ELR (cell line): ENCODE measurements at regions not wholly inside any gene's neighbourhood (a gene's known extent, or its start where the extent isn't known, plus 50 kb on each side); places are given as distances from the start of the nearest gene placed in this dataset.
"Not testable (repeated sequence)": the region's sequence is repeated elsewhere in the genome, so short reads cannot be mapped to it uniquely, and the experiment has no call there.

Experiments used
- DNase-seq: peaks from one replicate; pipeline ENCODE4 v3.0.0-alpha.2; 2015; ENCODE audit warnings: low read depth

DNA sequence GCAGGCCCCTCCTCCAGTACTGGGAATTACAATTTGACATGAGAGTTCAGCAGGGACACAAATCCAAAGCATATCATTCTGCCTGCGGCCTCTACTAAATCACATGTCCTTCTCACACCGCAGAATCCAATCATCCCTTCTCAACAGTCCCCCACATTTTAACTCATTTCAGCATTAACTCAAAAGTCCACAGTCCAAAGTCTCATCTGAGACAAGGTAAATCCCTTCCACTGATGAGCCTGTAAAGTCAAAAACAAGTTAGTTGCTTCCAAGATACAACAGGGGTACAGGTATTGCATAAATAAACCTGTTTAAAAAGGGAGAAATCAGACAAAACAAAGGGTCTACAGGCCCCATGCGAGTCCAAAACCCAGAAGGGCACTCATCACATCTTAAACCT, 64.0 kb downstream of the EBNA1BP2 start:
- no peak for DNase-seq

DNA sequence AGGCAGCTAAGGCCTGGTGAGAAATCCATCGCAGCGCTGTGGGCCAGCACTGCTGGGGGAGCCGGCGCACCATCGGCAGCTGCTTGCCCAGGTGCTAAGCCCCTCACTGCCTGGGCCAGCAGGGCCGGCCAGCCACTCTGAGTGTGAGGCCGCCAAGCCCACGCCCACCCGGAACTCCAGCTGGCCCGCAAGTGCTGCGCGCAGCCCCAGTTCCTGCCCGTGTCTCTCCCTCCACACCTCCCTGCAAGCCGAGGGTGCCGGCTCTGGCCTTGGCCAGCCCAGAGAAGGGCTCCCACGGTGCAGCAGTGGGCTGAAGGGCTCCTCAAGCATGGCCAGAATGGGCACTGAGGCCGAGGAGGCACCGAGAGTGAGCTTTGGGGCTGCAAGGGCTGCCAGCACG, 64.4 kb downstream of the EBNA1BP2 start:
- no peak for DNase-seq

DNA sequence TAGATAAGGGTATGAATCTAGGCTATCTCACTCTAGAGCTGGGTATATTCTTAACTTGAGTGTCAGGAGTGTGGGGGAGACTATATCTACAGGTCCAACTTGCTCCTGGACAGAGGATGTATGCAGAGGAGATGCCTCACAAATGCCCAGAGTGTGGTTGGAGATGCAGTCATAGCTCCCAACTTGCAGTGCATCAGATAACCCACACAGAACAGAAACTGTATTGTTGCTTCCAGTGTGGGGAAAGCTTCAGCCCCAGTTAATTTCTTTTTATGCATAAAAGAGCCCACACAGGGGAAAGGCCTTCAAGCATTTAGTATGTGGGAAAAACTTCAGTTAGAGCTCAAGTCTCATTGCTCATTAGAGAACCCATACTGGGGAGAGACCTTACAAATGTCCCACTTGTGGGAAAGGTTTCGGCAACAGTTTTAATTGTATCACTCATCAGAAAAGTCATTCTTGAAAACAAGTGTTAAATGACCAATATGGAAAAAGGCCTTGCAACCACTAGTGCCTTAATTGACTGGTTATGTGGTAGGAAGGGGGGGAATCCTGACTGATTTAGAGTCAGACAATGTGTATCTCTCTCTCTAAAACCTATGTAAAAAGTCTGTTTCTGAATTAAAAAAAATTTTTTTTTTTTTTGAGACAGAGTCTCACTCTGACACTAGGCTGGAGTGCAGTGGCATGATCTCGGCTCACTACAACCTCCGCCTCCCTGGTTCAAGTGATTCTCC, 67.9 kb downstream of the EBNA1BP2 start:
- DNase-seq: no peak

GRCh38 chr1:43101061-43101460, 71.0 kb downstream of the EBNA1BP2 start:
- DNase-seq: no peak

- DNase-seq: no peak
Measured at GRCh38 chr1:43098200-43098599, 73.9 kb downstream of the EBNA1BP2 start.

DNA sequence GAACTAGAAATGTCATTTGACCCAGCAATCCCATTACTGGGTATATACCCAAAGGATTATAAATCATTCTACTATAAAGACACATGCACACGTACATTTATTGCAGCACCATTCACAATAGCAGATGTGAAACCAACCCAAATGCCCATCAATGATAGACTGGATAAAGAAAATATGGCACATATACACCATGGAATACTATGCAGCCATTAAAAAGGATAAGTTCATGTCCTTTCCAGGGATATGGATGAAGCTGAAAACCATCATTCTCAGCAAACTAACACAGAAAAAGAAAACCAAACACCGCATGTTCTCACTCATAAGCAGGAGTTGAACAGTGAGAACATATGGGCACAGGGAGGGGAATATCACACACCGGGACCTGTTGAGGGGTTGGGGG, 75.6 kb downstream of the EBNA1BP2 start:
- not testable (repeated sequence) for DNase-seq

DNA sequence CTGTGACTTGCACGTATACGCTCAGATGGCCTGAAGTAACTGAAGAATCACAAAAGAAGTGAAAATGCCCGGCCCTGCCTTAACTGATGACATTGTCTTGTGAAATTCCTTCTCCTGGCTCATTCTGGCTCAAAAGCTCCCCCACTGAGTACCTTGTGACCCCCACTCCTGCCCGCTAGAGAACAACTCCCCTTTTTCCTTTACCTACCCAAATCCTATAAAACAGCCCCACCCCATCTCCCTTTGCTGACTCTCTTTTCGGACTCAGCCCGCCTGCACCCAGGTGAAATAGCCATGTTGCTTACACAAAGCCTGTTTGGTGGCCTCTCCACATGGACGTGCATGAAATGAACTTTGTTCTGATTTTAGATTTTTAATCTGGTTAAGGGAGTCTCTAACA, 81.3 kb downstream of the EBNA1BP2 start:
- DNase-seq: not testable (repeated sequence)

DNA sequence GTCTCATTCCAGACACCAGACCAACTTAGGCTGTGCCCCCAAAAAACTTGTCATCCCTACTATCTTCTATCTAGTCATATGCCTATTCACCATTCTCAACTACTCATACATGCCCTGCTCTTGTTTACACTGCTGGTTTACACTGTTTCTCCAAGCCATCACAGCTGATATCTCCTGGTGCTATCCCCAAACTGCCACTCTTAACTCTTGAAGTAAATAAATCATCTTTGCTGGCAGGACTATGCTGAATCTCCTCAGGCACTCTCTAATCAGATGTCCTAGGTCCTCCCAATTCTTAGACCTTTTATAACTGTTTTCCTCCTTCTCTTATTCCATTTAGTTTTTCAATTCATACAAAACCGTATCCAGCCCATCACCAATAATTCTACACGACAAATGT, 81.9 kb downstream of the EBNA1BP2 start:
- not testable (repeated sequence) for DNase-seq

GRCh38 chr1:43083375-43083891, 88.7 kb downstream of the EBNA1BP2 start:
- no peak for DNase-seq

GRCh38 chr1:43082740-43083139, 89.3 kb downstream of the EBNA1BP2 start:
- DNase-seq: no peak

DNA sequence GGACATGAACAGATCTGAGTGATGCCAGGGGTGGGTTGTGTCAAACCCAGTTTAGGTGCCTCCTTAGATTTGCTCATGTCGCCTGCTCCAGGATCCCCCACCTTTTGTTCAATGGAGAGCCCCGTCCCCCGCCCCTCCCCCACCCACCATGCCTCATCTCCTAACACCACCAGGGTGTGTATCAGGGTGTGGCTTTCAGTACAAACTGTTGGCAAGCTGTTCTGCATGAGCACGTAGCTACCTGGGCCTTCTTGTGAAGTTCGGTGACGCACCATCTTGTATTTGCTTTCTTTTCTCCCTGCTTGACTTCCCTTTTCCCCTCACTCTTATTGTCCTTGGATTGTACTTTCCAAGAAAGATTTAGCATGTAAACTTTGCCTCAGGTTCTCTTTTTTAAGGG, 94.8 kb downstream of the EBNA1BP2 start:
- DNase-seq: no peak

DNA sequence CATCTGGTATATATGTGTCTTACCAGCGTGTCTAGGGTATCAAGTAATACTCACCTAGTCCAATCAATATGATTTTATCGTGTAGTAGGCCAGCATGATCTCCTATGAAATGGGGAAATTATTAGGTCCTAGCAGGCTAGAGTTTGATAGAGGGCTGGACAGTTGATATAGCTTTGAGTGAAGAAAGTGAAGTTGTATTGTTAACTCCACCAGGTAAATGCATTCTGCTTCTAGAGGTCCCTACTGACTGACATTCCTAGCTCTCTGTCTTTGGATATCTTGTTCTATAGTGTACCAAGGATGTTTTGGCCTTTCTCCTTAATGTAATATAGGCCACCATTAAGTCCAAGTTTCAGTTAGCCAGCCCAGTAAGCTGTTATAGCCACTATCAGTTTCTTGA, 97.4 kb downstream of the EBNA1BP2 start:
- no peak for DNase-seq

- peak; percentile 25 for DNase-seq
Measured at GRCh38 chr1:43074244-43074643, 97.8 kb downstream of the EBNA1BP2 start.

DNA sequence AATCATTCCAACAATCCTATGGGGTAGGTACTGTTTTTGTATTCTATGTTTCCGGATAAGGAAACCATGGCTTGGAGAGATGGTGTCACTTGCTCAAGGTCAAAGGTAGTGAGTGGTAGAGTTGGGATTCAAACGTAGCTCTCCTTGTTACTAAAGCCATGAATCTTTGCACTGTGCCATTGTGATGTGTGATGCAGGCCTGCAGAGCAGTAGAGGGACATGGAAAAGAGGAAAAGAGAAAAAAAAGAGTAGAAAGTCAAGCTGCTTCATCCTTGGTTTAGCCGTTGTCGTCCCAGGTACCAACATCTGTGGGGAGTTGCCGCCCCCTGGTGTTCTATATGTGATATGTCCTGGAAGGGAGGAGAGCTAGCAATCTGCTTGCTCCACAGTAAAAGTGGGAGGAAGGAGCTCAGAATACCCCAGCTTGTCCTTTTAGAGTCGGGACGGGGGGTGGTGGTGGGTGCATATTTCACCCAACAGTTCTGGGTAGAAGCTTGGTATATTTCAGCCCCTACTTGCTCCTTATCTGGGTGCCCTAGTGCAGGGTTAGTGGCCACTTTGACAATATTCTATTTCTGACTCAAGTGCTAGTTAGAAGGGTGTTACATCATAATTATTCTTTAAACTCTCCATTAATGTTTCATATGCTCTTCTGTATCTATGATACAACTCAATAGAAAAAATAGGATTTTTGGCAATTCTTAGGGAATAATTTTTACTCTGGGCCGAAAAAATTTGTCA, 98.4 kb downstream of the EBNA1BP2 start:
- DNase-seq: peak; percentile 80

- DNase-seq: no peak
Measured at GRCh38 chr1:43072314-43072713, 99.8 kb downstream of the EBNA1BP2 start.

GRCh38 chr1:43071241-43071640, 100.8 kb downstream of the EBNA1BP2 start:
- DNase-seq: no peak

- DNase-seq: no peak
Measured at GRCh38 chr1:43069461-43070050, 102.5 kb downstream of the EBNA1BP2 start.

GRCh38 chr1:43068911-43069310, 103.2 kb downstream of the EBNA1BP2 start:
- DNase-seq: no peak

- no peak for DNase-seq
Measured at GRCh38 chr1:43067977-43068751, 103.9 kb downstream of the EBNA1BP2 start.

DNA sequence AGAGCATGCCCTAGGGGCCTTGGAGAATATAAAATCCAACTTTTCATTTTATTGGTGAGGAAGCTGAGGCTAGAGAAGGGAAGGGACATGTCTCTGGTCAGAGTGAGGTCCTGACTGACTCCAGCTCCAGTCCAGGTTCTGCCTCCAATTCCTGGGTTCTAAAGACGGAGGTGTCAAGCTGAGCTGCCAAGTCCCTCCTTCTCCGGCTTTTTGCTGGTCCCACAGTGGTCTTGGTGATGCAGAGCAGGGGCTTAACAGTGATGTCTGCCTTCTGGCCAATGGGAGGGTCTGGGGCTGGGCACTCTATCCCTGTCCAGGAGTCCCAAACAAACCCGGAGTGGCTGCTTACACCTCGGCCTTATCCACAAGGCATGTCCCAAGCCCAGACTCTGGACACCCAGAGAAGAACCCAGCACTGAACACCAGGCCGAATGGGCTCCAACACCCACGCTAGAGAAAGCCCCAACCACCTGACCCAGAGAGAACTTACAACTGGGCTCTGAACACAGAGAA, 104.8 kb downstream of the EBNA1BP2 start:
- DNase-seq: no peak

- DNase-seq: no peak
Measured at GRCh38 chr1:43066578-43066977, 105.5 kb downstream of the EBNA1BP2 start.
